GM23248 (cell line): ENCODE measurements at regions not wholly inside any gene's neighbourhood (a gene's known extent, or its start where the extent isn't known, plus 50 kb on each side); places are given as distances from the start of the nearest gene placed in this dataset.

ENCODE experiments used
- EZH2 ChIP-seq: fragments of 200-600 bp; sonication (generic); IDR thresholded peaks from 2 replicates; pipeline ENCODE4 v1.6.1; 2018; ENCODE audit warnings: antibody characterized with exemption, mild to moderate bottlenecking; ENCODE audit not compliant: insufficient read depth, poor library complexity, severe bottlenecking
- EZH2phosphoT487 ChIP-seq: fragments of 200-600 bp; sonication (generic); IDR thresholded peaks from 2 replicates; pipeline ENCODE4 v1.6.1; 2018; ENCODE audit warnings: antibody characterized with exemption, moderate library complexity, mild to moderate bottlenecking, low read depth; ENCODE audit not compliant: insufficient read depth

GRCh38 chr5:54390015-54390414 is 65.5 kb upstream of the HSPB3 start:
- TF ChIP-seq EZH2 (no peak), EZH2phosphoT487 (no peak)
